Uterus (tissue), 2 donors: ENCODE measurements at regions not wholly inside any gene's neighbourhood (a gene's known extent, or its start where the extent isn't known, plus 50 kb on each side); places are given as distances from the start of the nearest gene placed in this dataset.

ENCODE experiments used
- CTCF ChIP-seq, 4 experiments: fragments of 200-600 bp in 2 of 4; fragments of 450-650 bp in 2 of 4; sonication (generic) in 2 of 4; IDR thresholded peaks; one replicate each; pipeline ENCODE4 v1.5.1; 2016 to 2019; ENCODE audit warnings: antibody characterized with exemption in 4 of 4, mild to moderate bottlenecking in 2 of 4, moderate library complexity in 1 of 4
- POLR2A ChIP-seq, 2 donors: fragments of 450-650 bp; IDR thresholded peaks; one replicate each; pipeline ENCODE4 v1.6.1; 2016; ENCODE audit warnings: antibody characterized with exemption in 2 of 2, mild to moderate bottlenecking in 1 of 2, moderate library complexity in 1 of 2

- no peak for TF ChIP-seq POLR2A (IDR thresholded peaks at IDR 0.05)
- TF ChIP-seq CTCF (IDR thresholded peaks at IDR 0.05): no peak
Measured at GRCh38 chr2:48070415-48070814, 164.1 kb upstream of the FBXO11 start.
